ENCODE measurements at regions not wholly inside any gene's neighbourhood (a gene's known extent, or its start where the extent isn't known, plus 50 kb on each side); places are given as distances from the start of the nearest gene placed in this dataset.

GRCh38 chr10:131733596-131733995 is 167.2 kb upstream of the PPP2R2D start:
- no peak for TF ChIP-seq CTCF (IDR thresholded peaks at IDR 0.05)
- TF ChIP-seq POLR2A (IDR thresholded peaks at IDR 0.05), result no peak

Data from Peyer's patch (tissue), 4 donors.